GM23248 (cell line): ENCODE measurements at regions not wholly inside any gene's neighbourhood (a gene's known extent, or its start where the extent isn't known, plus 50 kb on each side); places are given as distances from the start of the nearest gene placed in this dataset.

Source experiments
- EZH2 ChIP-seq: fragments of 200-600 bp; sonication (generic); IDR thresholded peaks from 2 replicates; pipeline ENCODE4 v1.6.1; 2018; ENCODE audit warnings: antibody characterized with exemption, mild to moderate bottlenecking; ENCODE audit not compliant: insufficient read depth, poor library complexity, severe bottlenecking
- EZH2phosphoT487 ChIP-seq: fragments of 200-600 bp; sonication (generic); IDR thresholded peaks from 2 replicates; pipeline ENCODE4 v1.6.1; 2018; ENCODE audit warnings: antibody characterized with exemption, moderate library complexity, mild to moderate bottlenecking, low read depth; ENCODE audit not compliant: insufficient read depth

DNA sequence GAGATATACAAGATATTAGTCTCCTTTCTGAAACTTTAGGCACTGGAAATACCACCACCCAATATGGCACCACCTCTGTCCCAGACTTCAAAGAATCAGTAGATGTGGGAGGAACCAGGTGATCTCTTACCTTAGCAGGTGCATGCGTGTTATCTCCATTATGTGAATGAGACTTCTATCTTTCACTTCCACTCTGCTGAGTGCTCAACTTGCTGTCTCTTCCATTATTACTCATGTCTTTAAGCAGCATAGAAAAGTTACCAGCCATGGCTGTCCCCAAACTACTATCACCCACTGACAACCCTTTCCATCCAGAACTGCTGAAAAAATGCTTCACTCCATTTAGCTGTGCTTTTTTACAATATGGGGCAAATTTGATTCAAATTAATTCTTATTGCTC, 101.5 kb upstream of the PRSS1 start:
- TF ChIP-seq EZH2 (no peak), EZH2phosphoT487 (no peak)
